ENCODE measurements at regions not wholly inside any gene's neighbourhood (a gene's known extent, or its start where the extent isn't known, plus 50 kb on each side); places are given as distances from the start of the nearest gene placed in this dataset.

- no peak for TF ChIP-seq CTCF (conservative IDR thresholded peaks at IDR 0.05; ENCODE audit: low read depth, low read length)
- no peak overlapping the region for H3K4me3 ChIP-seq (ENCODE audit: low read length)
- no peak for DNase-seq (ENCODE audit: low read depth)
Measured at GRCh38 chr10:71127104-71127503, 85.3 kb upstream of the UNC5B start.

- DNase-seq (ENCODE audit: low read depth): no peak
- no peak for TF ChIP-seq CTCF (conservative IDR thresholded peaks at IDR 0.05; ENCODE audit: low read depth, low read length)
- H3K4me3 ChIP-seq (ENCODE audit: low read length): no peak overlapping the region
Measured at GRCh38 chr10:71127773-71128172, 84.6 kb upstream of the UNC5B start.

- H3K4me3 ChIP-seq (ENCODE audit: low read length): no peak overlapping the region
- TF ChIP-seq CTCF (conservative IDR thresholded peaks at IDR 0.05; ENCODE audit: low read depth, low read length): no peak
Measured at GRCh38 chr10:71128311-71128980, 83.9 kb upstream of the UNC5B start.

GRCh38 chr10:71131096-71131495 is 81.3 kb upstream of the UNC5B start:
- DNase-seq (ENCODE audit: low read depth): no peak
- no peak overlapping the region for H3K4me3 ChIP-seq (ENCODE audit: low read length)
- no peak for TF ChIP-seq CTCF (conservative IDR thresholded peaks at IDR 0.05; ENCODE audit: low read depth, low read length)

More at GRCh38 chr10:71128311-71128980, 83.9 kb upstream of the UNC5B start:
- no peak for DNase-seq (ENCODE audit: low read depth)

- H3K4me3 ChIP-seq (ENCODE audit: low read length): no peak overlapping the region
- DNase-seq (ENCODE audit: low read depth): no peak
- TF ChIP-seq CTCF (conservative IDR thresholded peaks at IDR 0.05; ENCODE audit: low read depth, low read length): no peak
Measured at GRCh38 chr10:71131508-71132088, 80.8 kb upstream of the UNC5B start.

GRCh38 chr10:71132321-71132810 is 80.0 kb upstream of the UNC5B start:
- no peak for TF ChIP-seq CTCF (conservative IDR thresholded peaks at IDR 0.05; ENCODE audit: low read depth, low read length)
- DNase-seq (ENCODE audit: low read depth): no peak
- H3K4me3 ChIP-seq (ENCODE audit: low read length): no peak overlapping the region

Data from retinal pigment epithelial cell (primary cell).